ENCODE measurements at regions not wholly inside any gene's neighbourhood (a gene's known extent, or its start where the extent isn't known, plus 50 kb on each side); places are given as distances from the start of the nearest gene placed in this dataset.

DNA sequence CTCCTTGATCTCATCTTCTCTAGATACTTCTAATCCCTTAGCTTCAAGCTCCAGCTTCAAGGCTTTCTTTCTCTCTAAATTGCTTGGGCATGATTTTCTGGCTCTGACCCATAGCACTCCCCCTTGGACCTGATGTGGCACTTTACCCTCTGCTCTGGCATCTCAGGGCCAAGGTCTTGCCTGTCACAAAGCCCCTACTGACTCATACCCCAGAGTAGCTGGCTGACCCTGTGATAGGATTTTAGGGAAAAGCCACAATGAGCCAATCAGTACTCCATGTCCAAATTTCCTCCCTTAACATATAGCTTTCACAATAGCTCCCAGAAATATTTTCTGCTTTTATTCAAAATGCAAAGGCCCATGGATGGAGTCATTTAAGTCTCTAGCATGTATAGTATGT, 488.7 kb upstream of the SPRED2 start:
- H3K9me3 ChIP-seq (replicated peaks in 1 of 2; ENCODE audit: control insufficient read depth in 1 of 2, insufficient read depth in 1 of 2, low read length in 2 of 2) = no peaks in the 10 kb centered on the region
- no peaks in the 10 kb centered on the region for H3K36me3 Mint-ChIP-seq
- intact Hi-C loops (cut with micrococcal nuclease) = no loop called here
- H4K20me1 ChIP-seq (ENCODE audit: insufficient read depth, low read length) = no peaks in the 10 kb centered on the region
- H3K4me2 ChIP-seq (replicated peaks; ENCODE audit: extremely low read depth, low read length, poor library complexity, severe bottlenecking) = no peak overlapping the region
- H3K27me3 ChIP-seq (ENCODE audit: control insufficient read depth in 2 of 2, insufficient read depth in 2 of 2, low read length in 2 of 2) = no peaks in the 10 kb centered on the region
- H3K9me3 Mint-ChIP-seq = peaks cover 0 to 8% (median 0%) of the 10 kb centered on the region in 7 donors
- DNase-seq = peak in 1 of 3 donors; percentile 27
- no peak overlapping the region for H3K27ac ChIP-seq (ENCODE audit: low read depth in 1 of 2, low read length in 2 of 2)
- H3K4me3 ChIP-seq (replicated peaks in 1 of 3; ENCODE audit: low read depth in 2 of 3, low read length in 3 of 3) = no peak overlapping the region
- no peaks in the 10 kb centered on the region for H3K36me3 ChIP-seq (replicated peaks in 1 of 2; ENCODE audit: control insufficient read depth in 1 of 2, insufficient read depth in 2 of 2, low read length in 2 of 2)
- H3K4me1 Mint-ChIP-seq = peaks cover 25% of the 10 kb centered on the region
- no peak overlapping the region for H3K27ac Mint-ChIP-seq
- H3K4me3 Mint-ChIP-seq = no peak overlapping the region
- H3K4me1 ChIP-seq (ENCODE audit: control insufficient read depth in 1 of 2, insufficient read depth in 2 of 2, low read length in 2 of 2) = peaks cover 16 to 23% of the 10 kb centered on the region in 2 donors
- H3K27me3 Mint-ChIP-seq (ENCODE audit: low read depth in 3 of 3) = no peaks in the 10 kb centered on the region
- H2AFZ ChIP-seq (ENCODE audit: insufficient read depth, low read depth, low read length, poor library complexity, severe bottlenecking) = no peak overlapping the region
- TF ChIP-seq, protein P1, sequence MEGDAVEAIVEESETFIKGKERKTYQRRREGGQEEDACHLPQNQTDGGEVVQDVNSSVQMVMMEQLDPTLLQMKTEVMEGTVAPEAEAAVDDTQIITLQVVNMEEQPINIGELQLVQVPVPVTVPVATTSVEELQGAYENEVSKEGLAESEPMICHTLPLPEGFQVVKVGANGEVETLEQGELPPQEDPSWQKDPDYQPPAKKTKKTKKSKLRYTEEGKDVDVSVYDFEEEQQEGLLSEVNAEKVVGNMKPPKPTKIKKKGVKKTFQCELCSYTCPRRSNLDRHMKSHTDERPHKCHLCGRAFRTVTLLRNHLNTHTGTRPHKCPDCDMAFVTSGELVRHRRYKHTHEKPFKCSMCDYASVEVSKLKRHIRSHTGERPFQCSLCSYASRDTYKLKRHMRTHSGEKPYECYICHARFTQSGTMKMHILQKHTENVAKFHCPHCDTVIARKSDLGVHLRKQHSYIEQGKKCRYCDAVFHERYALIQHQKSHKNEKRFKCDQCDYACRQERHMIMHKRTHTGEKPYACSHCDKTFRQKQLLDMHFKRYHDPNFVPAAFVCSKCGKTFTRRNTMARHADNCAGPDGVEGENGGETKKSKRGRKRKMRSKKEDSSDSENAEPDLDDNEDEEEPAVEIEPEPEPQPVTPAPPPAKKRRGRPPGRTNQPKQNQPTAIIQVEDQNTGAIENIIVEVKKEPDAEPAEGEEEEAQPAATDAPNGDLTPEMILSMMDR (IDR thresholded peaks at IDR 0.05) = no peak
- H3K79me2 ChIP-seq (ENCODE audit: insufficient read depth, low read length) = no peaks in the 10 kb centered on the region
- H3K9ac ChIP-seq (ENCODE audit: insufficient read depth, low read length, poor library complexity, severe bottlenecking) = no peak overlapping the region

DNA sequence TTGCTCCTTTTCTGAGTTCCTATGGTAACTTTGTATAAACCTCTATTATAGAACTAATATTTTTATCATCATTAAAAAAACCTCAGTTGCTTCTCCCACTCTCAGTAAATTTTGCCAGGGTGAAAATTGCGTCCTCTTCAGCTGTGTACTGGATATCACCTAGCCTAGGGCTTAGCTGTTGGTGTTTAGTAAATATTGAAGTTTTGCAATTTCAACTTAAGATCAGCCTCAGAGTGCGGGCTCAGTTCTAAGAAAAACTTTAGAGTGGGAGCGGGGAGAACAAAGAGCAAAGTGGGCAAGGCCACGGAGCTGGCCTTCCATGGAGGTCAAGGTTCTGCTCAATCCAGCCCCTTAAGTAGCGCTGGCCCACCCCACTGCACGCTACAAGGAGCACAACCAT, 488.3 kb upstream of the SPRED2 start:
- H3K9me3 ChIP-seq (replicated peaks in 1 of 2; ENCODE audit: control insufficient read depth in 1 of 2, insufficient read depth in 1 of 2, low read length in 2 of 2) = no peaks in the 10 kb centered on the region
- no peaks in the 10 kb centered on the region for H3K36me3 ChIP-seq (replicated peaks in 1 of 2; ENCODE audit: control insufficient read depth in 1 of 2, insufficient read depth in 2 of 2, low read length in 2 of 2)
- H3K4me1 Mint-ChIP-seq = peaks cover 25% of the 10 kb centered on the region
- TF ChIP-seq, protein P1 (IDR thresholded peaks at IDR 0.05) = no peak
- H3K79me2 ChIP-seq (ENCODE audit: insufficient read depth, low read length) = no peaks in the 10 kb centered on the region
- H3K36me3 Mint-ChIP-seq = no peaks in the 10 kb centered on the region
- H3K4me3 ChIP-seq (replicated peaks in 1 of 3; ENCODE audit: low read depth in 2 of 3, low read length in 3 of 3) = no peak overlapping the region
- no peak overlapping the region for H3K4me3 Mint-ChIP-seq
- intact Hi-C loops (cut with micrococcal nuclease) = no loop called here
- peaks cover 0 to 5% (median 0%) of the 10 kb centered on the region in 7 donors for H3K9me3 Mint-ChIP-seq
- no peak overlapping the region for H3K27ac ChIP-seq (ENCODE audit: low read depth in 1 of 2, low read length in 2 of 2)
- no peak overlapping the region for H3K9ac ChIP-seq (ENCODE audit: insufficient read depth, low read length, poor library complexity, severe bottlenecking)
- H2AFZ ChIP-seq (ENCODE audit: insufficient read depth, low read depth, low read length, poor library complexity, severe bottlenecking) = no peak overlapping the region
- no peak overlapping the region for H3K4me2 ChIP-seq (replicated peaks; ENCODE audit: extremely low read depth, low read length, poor library complexity, severe bottlenecking)
- no peaks in the 10 kb centered on the region for H4K20me1 ChIP-seq (ENCODE audit: insufficient read depth, low read length)
- no peaks in the 10 kb centered on the region for H3K27me3 ChIP-seq (ENCODE audit: control insufficient read depth in 2 of 2, insufficient read depth in 2 of 2, low read length in 2 of 2)
- no peak overlapping the region for H3K27ac Mint-ChIP-seq
- no peak for DNase-seq
- WGBS (ENCODE audit: insufficient coverage) = 97% methylated on average over 4 of the region's 6 CpGs
- peaks cover 16 to 23% of the 10 kb centered on the region in 2 donors for H3K4me1 ChIP-seq (ENCODE audit: control insufficient read depth in 1 of 2, insufficient read depth in 2 of 2, low read length in 2 of 2)
- H3K27me3 Mint-ChIP-seq (ENCODE audit: low read depth in 3 of 3) = no peaks in the 10 kb centered on the region

All from CD14-positive monocyte (primary cell).